Naive thymus-derived CD4-positive, alpha-beta T cell (primary cell): ENCODE measurements at regions not wholly inside any gene's neighbourhood (a gene's known extent, or its start where the extent isn't known, plus 50 kb on each side); places are given as distances from the start of the nearest gene placed in this dataset.
"Not testable (repeated sequence)": the region's sequence is repeated elsewhere in the genome, so short reads cannot be mapped to it uniquely, and the experiment has no call there.

Experiments used
- ATAC-seq: fragments of 150-1000 bp; cut with Tn5 transposase; 2 replicates; pipeline ENCODE4 v1.10.0; 2021; ENCODE audit warnings: mild to moderate bottlenecking, moderate library complexity
- CTCF ChIA-PET: fragments of 350-600 bp; sonication (Branson Sonifier 250); formaldehyde crosslinking; loops from one replicate; lab custom pipeline; 2021; ENCODE audit warnings: antibody characterized with exemption; lab: Charles Lee
- POLR2A ChIA-PET: fragments of 350-600 bp; sonication (Branson Sonifier 250); formaldehyde crosslinking; loops from one replicate; lab custom pipeline; 2021; ENCODE audit warnings: antibody characterized with exemption, inconsistent platforms; lab: Charles Lee
- DNase-seq, 9 donors: peaks; one replicate each; pipeline versions ENCODE4 v3.0.0 to v3.0.0-alpha.2; 2020 to 2022; ENCODE audit warnings: mixed read lengths in 1 of 9
- H3K27ac ChIP-seq: one replicate; pipeline ENCODE4 v1.7.0; 2013; ENCODE audit warnings: mild to moderate bottlenecking, low read depth, low read length, moderate library complexity
- H3K27me3 ChIP-seq, 2 donors: one replicate each; pipeline ENCODE4 v1.7.0; 2013; ENCODE audit warnings: low read length in 2 of 2, mild to moderate bottlenecking in 2 of 2, moderate library complexity in 2 of 2; ENCODE audit not compliant: control insufficient read depth in 2 of 2, insufficient read depth in 2 of 2
- H3K36me3 ChIP-seq, 3 experiments: 1 replicate in 2 of 3; 2 replicates in 1 of 3; pipeline ENCODE4 v1.7.0; 2013; ENCODE audit warnings: low read length in 3 of 3, mild to moderate bottlenecking in 3 of 3, moderate library complexity in 1 of 3; ENCODE audit not compliant: insufficient read depth in 3 of 3, control insufficient read depth in 2 of 3
- H3K4me1 ChIP-seq, 2 donors: one replicate each; pipeline ENCODE4 v1.7.0; 2013; ENCODE audit warnings: low read length in 2 of 2, mild to moderate bottlenecking in 2 of 2, moderate library complexity in 1 of 2; ENCODE audit not compliant: control insufficient read depth in 2 of 2, insufficient read depth in 2 of 2
- H3K4me3 ChIP-seq: 2 replicates; pipeline ENCODE4 v1.7.0; 2013; ENCODE audit warnings: mild to moderate bottlenecking, low read length
- H3K9me3 ChIP-seq, 3 experiments: 1 replicate in 2 of 3; 2 replicates in 1 of 3; pipeline ENCODE4 v1.7.0; 2013; ENCODE audit warnings: low read length in 3 of 3; ENCODE audit not compliant: control insufficient read depth in 2 of 3
- H3K27ac Mint-ChIP-seq, 9 donors: one replicate each; pipeline ENCODE4 v1.8.0; 2020 to 2022; ENCODE audit warnings: mixed read lengths in 9 of 9, mild to moderate bottlenecking in 8 of 9, moderate library complexity in 5 of 9, inconsistent platforms in 2 of 9
- H3K27me3 Mint-ChIP-seq, 5 donors: one replicate each; pipeline ENCODE4 v1.8.0; 2021 to 2022; ENCODE audit warnings: mixed read lengths in 5 of 5, mild to moderate bottlenecking in 1 of 5
- H3K36me3 Mint-ChIP-seq, 5 donors: one replicate each; pipeline ENCODE4 v1.8.0; 2020 to 2022; ENCODE audit warnings: mixed read lengths in 5 of 5, mild to moderate bottlenecking in 3 of 5, inconsistent platforms in 1 of 5
- H3K4me1 Mint-ChIP-seq, 7 donors: one replicate each; pipeline ENCODE4 v1.8.0; 2020 to 2022; ENCODE audit warnings: mixed read lengths in 7 of 7, mild to moderate bottlenecking in 3 of 7, inconsistent platforms in 1 of 7
- H3K4me3 Mint-ChIP-seq, 10 donors: one replicate each; pipeline ENCODE4 v1.8.0; 2020 to 2022; ENCODE audit warnings: mild to moderate bottlenecking in 10 of 10, mixed read lengths in 10 of 10, moderate library complexity in 6 of 10, inconsistent platforms in 2 of 10
- H3K9me3 Mint-ChIP-seq, 11 donors: one replicate each; pipeline ENCODE4 v1.8.0; 2020 to 2022; ENCODE audit warnings: mixed read lengths in 11 of 11, mild to moderate bottlenecking in 4 of 11, inconsistent platforms in 1 of 11, moderate library complexity in 1 of 11
- intact Hi-C, 2 donors: fragments of 100-400 bp; cut with micrococcal nuclease; formaldehyde crosslinking; loops; one replicate each; pipeline ENCODE4 v1.15.1; 2023

- POLR2A ChIA-PET: no interaction called here
- Histone ChIP-seq H3K27me3 (no peaks in the 10 kb centered on the region), H3K4me1 (no peaks in the 10 kb centered on the region), H3K9me3 (no peaks in the 10 kb centered on the region), H3K4me3 (no peak overlapping the region), H3K27ac (no peak overlapping the region), H3K36me3 (no peaks in the 10 kb centered on the region)
- Mint-ChIP-seq H3K27me3 (peaks cover 0 to 21% (median 0%) of the 10 kb centered on the region in 5 donors), H3K27ac (no peak overlapping the region), H3K9me3 (peaks cover 0 to 3% (median 0%) of the 10 kb centered on the region in 11 donors), H3K36me3 (no peaks in the 10 kb centered on the region), H3K4me1 (peaks cover 0 to 6% (median 0%) of the 10 kb centered on the region in 7 donors), H3K4me3 (no peak overlapping the region)
- ATAC-seq (peak; percentile 78), DNase-seq (peak in 6 of 9 donors; percentile 8 to 30 (median 25))
- intact Hi-C loops: loop anchor here in 1 of 2 donors (1.0 to 10.0 kb wide), 2 partner anchors 346 to 484 kb away; partner anchors contain the start of gene RREB1
- CTCF ChIA-PET: interaction anchor here (0.6 to 1.2 kb wide), 3 partner anchors 33 to 328 kb away, joined by 3 to 6 read pairs (median 4); no protein-coding TSS in a partner anchor
Observed at GRCh38 chr6:6758915-6759654, 170.6 kb downstream of the LY86 start.

DNA sequence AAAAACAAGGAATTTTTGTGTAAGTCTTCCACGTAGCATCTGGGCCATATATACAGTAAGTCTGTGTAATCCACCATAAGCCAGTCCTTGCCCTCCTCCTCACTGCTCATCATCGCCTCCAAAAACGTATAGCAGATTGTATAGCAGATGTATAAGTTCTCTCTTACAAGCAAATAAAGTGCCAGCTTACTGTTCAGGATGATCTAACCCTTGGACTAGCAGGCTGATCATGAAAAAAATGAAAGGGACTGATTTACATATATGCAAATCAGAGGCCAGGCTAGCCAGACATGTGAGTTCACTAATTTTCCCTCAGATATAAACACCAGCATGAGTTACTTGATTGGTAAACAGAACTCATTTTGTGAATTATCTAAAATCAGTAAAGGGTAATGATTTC is 171.5 kb downstream of the LY86 start:
- no peak for ATAC-seq

GRCh38 chr6:6762566-6762965 is 174.0 kb downstream of the LY86 start:
- POLR2A ChIA-PET, H3K4me3 Mint-ChIP-seq, H3K36me3 ChIP-seq, H3K4me1 Mint-ChIP-seq, H3K9me3 Mint-ChIP-seq, H3K27ac ChIP-seq, H3K27me3 ChIP-seq, H3K9me3 ChIP-seq, CTCF ChIA-PET, DNase-seq, H3K4me1 ChIP-seq, H3K4me3 ChIP-seq, H3K36me3 Mint-ChIP-seq, ATAC-seq, H3K27ac Mint-ChIP-seq, intact Hi-C loops: not testable (repeated sequence)
- H3K27me3 Mint-ChIP-seq: peaks cover 0 to 19% (median 0%) of the 10 kb centered on the region in 5 donors

More for the DNA sequence above, 171.5 kb downstream of the LY86 start:
- H3K27ac Mint-ChIP-seq: no peak overlapping the region
- peaks cover 0 to 6% (median 0%) of the 10 kb centered on the region in 7 donors for H3K4me1 Mint-ChIP-seq
- Histone ChIP-seq H3K4me3 (no peak overlapping the region), H3K27me3 (no peaks in the 10 kb centered on the region), H3K36me3 (no peaks in the 10 kb centered on the region), H3K27ac (no peak overlapping the region), H3K4me1 (no peaks in the 10 kb centered on the region), H3K9me3 (no peaks in the 10 kb centered on the region)
- no peak overlapping the region for H3K4me3 Mint-ChIP-seq
- DNase-seq: no peak
- no peaks in the 10 kb centered on the region for H3K9me3 Mint-ChIP-seq
- peaks cover 0 to 21% (median 0%) of the 10 kb centered on the region in 5 donors for H3K27me3 Mint-ChIP-seq
- intact Hi-C loops: no loop called here
- ChIA-PET CTCF (interaction anchor here (1.5 kb wide), 1 partner anchor 482 kb away, joined by 3 read pairs; no protein-coding TSS in a partner anchor), POLR2A (no interaction called here)
- H3K36me3 Mint-ChIP-seq: no peaks in the 10 kb centered on the region

GRCh38 chr6:6764764-6765434 is 176.4 kb downstream of the LY86 start:
- CTCF ChIA-PET: interaction anchor here (0.8 kb wide), 1 partner anchor 137 kb away, joined by 4 read pairs; no protein-coding TSS in a partner anchor
- H3K27ac Mint-ChIP-seq: no peak overlapping the region
- ATAC-seq: no peak

DNA sequence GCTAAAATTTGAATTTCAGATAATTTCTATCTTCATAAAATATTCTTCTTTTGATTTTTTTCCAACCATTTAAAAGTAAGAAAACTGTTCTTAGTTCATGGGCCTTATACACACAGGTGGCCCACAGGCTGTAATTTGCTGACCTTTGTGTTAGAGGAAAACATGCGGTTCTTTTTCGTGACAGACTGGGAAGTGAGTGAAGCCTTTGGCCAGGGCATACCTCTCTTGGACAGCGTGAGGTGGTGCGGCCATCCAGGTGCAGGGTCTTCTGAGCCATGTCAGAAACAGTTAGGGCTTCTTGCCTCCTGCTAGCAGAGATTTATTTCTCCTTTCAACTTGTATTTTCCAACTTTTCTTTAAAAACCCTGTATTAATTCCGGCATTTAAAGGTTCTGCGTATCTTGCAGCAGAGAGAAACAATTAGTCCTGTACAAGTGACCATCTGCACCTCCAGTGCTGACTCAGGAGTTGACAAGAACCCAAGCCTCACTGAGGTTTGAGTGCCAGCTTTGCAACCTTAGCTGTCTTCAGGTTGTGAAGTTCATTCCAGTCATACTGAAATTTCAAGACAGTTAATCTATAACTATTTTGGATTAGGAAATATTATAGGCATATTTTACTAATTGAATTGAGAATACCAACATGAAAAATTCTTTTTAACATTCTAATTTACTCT is 177.8 kb downstream of the LY86 start:
- Histone ChIP-seq H3K9me3 (no peaks in the 10 kb centered on the region), H3K4me1 (no peaks in the 10 kb centered on the region)

More at GRCh38 chr6:6764764-6765434, 176.4 kb downstream of the LY86 start:
- Mint-ChIP-seq H3K4me1 (no peaks in the 10 kb centered on the region), H3K36me3 (no peaks in the 10 kb centered on the region), H3K27me3 (peaks cover 0 to 21% (median 0%) of the 10 kb centered on the region in 5 donors), H3K9me3 (no peaks in the 10 kb centered on the region), H3K4me3 (no peak overlapping the region)
- Histone ChIP-seq H3K36me3 (no peaks in the 10 kb centered on the region), H3K27ac (no peak overlapping the region), H3K9me3 (no peaks in the 10 kb centered on the region), H3K27me3 (no peaks in the 10 kb centered on the region), H3K4me1 (no peaks in the 10 kb centered on the region), H3K4me3 (no peak overlapping the region)
- POLR2A ChIA-PET: no interaction called here
- intact Hi-C loops: no loop called here
- DNase-seq: no peak

GRCh38 chr6:6769466-6769865 is 180.9 kb downstream of the LY86 start:
- ChIA-PET POLR2A (no interaction called here), CTCF (no interaction called here)

More for the DNA sequence above, 177.8 kb downstream of the LY86 start:
- Mint-ChIP-seq H3K9me3 (peaks cover 0 to 2% (median 0%) of the 10 kb centered on the region in 11 donors), H3K4me1 (no peaks in the 10 kb centered on the region), H3K27ac (no peak overlapping the region), H3K4me3 (no peak overlapping the region), H3K27me3 (peaks cover 0 to 26% (median 0%) of the 10 kb centered on the region in 5 donors), H3K36me3 (no peaks in the 10 kb centered on the region)
- Histone ChIP-seq H3K4me3 (no peak overlapping the region), H3K27me3 (no peaks in the 10 kb centered on the region), H3K36me3 (no peaks in the 10 kb centered on the region), H3K27ac (no peak overlapping the region)
- ATAC-seq: no peak
- CTCF ChIA-PET: no interaction called here
- DNase-seq: no peak
- intact Hi-C loops: no loop called here
- POLR2A ChIA-PET: no interaction called here

More at GRCh38 chr6:6769466-6769865, 180.9 kb downstream of the LY86 start:
- no peak overlapping the region for H3K4me3 Mint-ChIP-seq
- Histone ChIP-seq H3K36me3 (no peaks in the 10 kb centered on the region), H3K27me3 (no peaks in the 10 kb centered on the region), H3K4me3 (no peak overlapping the region), H3K9me3 (no peaks in the 10 kb centered on the region), H3K4me1 (no peaks in the 10 kb centered on the region), H3K27ac (no peak overlapping the region)
- DNase-seq (no peak), ATAC-seq (no peak)
- H3K27me3 Mint-ChIP-seq: peaks cover 0 to 31% (median 4%) of the 10 kb centered on the region in 5 donors
- peaks cover 0 to 4% (median 0%) of the 10 kb centered on the region in 7 donors for H3K4me1 Mint-ChIP-seq
- no peaks in the 10 kb centered on the region for H3K36me3 Mint-ChIP-seq
- intact Hi-C loops: no loop called here
- H3K9me3 Mint-ChIP-seq: peaks cover 0 to 2% (median 0%) of the 10 kb centered on the region in 11 donors
- H3K27ac Mint-ChIP-seq: no peak overlapping the region
